HG03378 (cell line): ENCODE measurements at regions not wholly inside any gene's neighbourhood (a gene's known extent, or its start where the extent isn't known, plus 50 kb on each side); places are given as distances from the start of the nearest gene placed in this dataset.

Experiments used
- ATAC-seq: cut with Tn5 transposase; IDR thresholded peaks from one replicate; pipeline ENCODE4 v1.9.1; 2021; ENCODE audit warnings: mild to moderate bottlenecking, moderate library complexity; ENCODE audit not compliant: unreplicated experiment

DNA sequence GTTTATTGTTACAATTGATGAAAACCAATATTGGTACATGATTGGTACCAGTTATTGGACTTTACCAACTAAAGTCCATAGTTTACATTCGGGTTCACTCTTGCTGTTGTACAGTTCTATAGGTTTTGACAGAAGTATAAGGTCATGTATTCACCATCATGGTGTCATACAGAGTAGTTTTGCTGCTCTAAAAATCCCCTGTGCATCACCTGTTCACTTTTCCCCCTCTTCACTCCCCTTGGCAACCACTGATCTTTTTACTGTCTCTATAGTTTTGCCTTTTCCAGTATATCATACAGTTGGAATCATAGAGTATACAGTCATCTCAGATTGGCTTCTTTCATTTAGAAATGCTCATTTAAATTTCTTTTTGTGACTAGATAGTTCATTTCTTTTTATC is 51.2 kb upstream of the MED4 start:
- ATAC-seq = no peak
